ENCODE measurements at regions not wholly inside any gene's neighbourhood (a gene's known extent, or its start where the extent isn't known, plus 50 kb on each side); places are given as distances from the start of the nearest gene placed in this dataset.

DNA sequence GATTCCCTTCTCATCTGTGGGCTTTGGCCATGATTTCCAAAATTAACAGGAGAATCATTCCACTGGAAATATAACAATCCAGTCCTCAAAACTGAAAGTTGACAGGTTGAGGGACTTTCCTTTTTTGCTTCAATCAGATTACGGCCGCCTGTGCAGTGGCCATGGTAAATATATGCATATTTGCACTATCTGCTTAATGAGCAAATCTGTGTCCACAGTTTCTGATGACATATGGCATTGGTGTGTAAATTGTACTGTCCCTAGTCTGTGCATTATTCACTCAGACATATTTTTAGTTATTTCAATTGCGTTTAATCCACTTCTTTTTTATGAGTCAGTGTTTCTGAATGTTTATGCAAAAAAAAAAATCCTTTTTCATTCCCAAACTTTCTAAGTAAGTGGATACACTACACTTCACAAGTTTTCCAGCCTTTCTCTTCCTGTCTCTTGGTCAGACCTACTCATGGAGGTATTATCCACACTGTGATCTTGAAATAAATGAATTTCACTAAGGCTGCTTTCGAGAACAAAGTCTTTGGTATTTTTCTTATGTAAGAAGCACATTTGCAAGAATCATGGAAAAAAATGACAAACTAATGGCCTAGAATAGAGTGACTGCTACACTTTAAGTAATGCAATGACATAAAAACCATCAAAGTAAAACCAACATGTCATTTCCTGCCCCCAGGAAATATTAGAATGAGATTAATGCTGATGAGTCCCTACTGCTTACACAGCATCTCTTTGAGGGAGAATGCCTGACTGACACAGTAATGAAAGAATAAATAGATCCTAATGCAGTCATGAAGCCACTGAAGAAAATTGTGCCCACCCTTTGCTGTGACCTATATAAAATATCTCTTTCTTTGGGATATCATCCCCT lies 76.4 kb upstream of the MTNR1B start:
- H3K27me3 ChIP-seq (ENCODE audit: control insufficient read depth, insufficient read depth, low read length): no peaks in the 10 kb centered on the region
- H3K36me3 ChIP-seq (replicated peaks; ENCODE audit: control insufficient read depth, insufficient read depth, low read length): no peaks in the 10 kb centered on the region
- H3K4me3 ChIP-seq (ENCODE audit: insufficient read depth, low read depth, low read length): no peak overlapping the region
- no peak for DNase-seq

GRCh38 chr11:92894197-92894596 lies 75.3 kb upstream of the MTNR1B start:
- no peaks in the 10 kb centered on the region for H3K27me3 ChIP-seq (ENCODE audit: control insufficient read depth, insufficient read depth, low read length)
- no peak for DNase-seq
- no peak overlapping the region for H3K4me3 ChIP-seq (ENCODE audit: insufficient read depth, low read depth, low read length)
- H3K36me3 ChIP-seq (replicated peaks; ENCODE audit: control insufficient read depth, insufficient read depth, low read length): no peaks in the 10 kb centered on the region

DNA sequence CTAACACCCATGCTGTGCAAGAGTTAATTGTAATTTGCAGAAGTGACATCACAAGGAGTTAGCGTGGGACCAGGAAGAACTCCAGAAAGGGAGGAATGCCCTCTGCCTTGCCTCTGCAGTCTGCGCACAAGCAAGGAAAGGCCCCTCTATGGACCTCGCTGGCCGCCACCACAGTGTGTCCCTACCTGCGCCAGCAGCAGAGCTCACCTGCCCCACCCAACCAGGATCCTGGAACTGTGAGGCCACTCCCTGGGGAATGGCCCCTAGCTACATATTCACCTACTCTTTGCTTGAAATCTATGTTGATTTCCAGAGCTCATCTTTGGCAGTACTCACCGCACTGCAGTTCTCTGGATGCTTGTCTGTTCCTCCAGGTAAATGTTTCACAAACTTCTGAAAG lies 72.0 kb upstream of the MTNR1B start:
- no peaks in the 10 kb centered on the region for H3K36me3 ChIP-seq (replicated peaks; ENCODE audit: control insufficient read depth, insufficient read depth, low read length)
- no peaks in the 10 kb centered on the region for H3K27me3 ChIP-seq (ENCODE audit: control insufficient read depth, insufficient read depth, low read length)
- H3K4me3 ChIP-seq (ENCODE audit: insufficient read depth, low read depth, low read length): no peak overlapping the region
- DNase-seq: no peak

DNA sequence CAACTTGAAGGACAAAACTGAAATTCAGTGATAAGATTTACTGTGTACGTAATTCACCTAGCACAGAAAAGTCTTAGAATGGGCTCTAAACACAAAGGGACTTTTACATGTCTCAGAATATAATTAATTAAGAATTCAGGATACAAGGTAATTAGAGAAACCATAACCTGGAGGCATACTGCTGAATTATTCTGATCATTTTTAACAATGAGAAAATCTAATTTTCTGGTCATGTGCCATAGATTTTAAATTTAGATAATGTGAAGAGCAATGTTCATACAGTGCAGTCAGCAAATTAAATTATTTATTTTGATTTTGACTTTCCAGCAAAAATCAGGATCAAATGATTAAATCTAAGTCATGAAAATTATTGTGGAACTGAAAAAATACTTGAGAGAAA lies 67.0 kb upstream of the MTNR1B start:
- DNase-seq: no peak
- Histone ChIP-seq H3K36me3 (replicated peaks; ENCODE audit: control insufficient read depth, insufficient read depth, low read length) (no peaks in the 10 kb centered on the region), H3K4me3 (ENCODE audit: insufficient read depth, low read depth, low read length) (no peak overlapping the region), H3K27me3 (ENCODE audit: control insufficient read depth, insufficient read depth, low read length) (no peaks in the 10 kb centered on the region)

GRCh38 chr11:92907671-92908070 lies 61.8 kb upstream of the MTNR1B start:
- H3K4me3 ChIP-seq (ENCODE audit: insufficient read depth, low read depth, low read length): no peak overlapping the region
- DNase-seq: no peak
- H3K27me3 ChIP-seq (ENCODE audit: control insufficient read depth, insufficient read depth, low read length): no peaks in the 10 kb centered on the region
- H3K36me3 ChIP-seq (replicated peaks; ENCODE audit: control insufficient read depth, insufficient read depth, low read length): no peaks in the 10 kb centered on the region

- no peaks in the 10 kb centered on the region for H3K27me3 ChIP-seq (ENCODE audit: control insufficient read depth, insufficient read depth, low read length)
- H3K4me3 ChIP-seq (ENCODE audit: insufficient read depth, low read depth, low read length): no peak overlapping the region
- no peaks in the 10 kb centered on the region for H3K36me3 ChIP-seq (replicated peaks; ENCODE audit: control insufficient read depth, insufficient read depth, low read length)
- DNase-seq: no peak
Observed at GRCh38 chr11:92909214-92909613, 60.2 kb upstream of the MTNR1B start.

DNA sequence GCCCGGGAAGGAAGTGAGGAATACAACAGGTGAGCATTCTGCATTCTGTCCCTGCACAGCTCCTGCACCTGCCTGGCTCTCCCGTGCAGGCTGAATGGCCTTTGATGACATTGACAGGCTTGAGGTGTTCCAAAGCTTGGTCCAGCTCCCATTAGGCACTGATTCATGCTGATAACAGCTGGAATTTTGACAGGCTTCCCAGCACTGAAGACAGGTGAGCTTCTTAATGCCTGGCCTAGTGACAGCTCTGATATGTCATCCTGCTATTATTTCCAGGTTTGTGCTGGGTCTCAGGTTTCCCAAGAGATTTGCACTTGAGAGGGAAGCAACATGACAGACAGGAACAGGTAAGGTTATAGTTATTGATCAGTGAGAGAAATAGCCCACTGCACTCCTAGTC lies 58.0 kb upstream of the MTNR1B start:
- no peaks in the 10 kb centered on the region for H3K27me3 ChIP-seq (ENCODE audit: control insufficient read depth, insufficient read depth, low read length)
- no peak for DNase-seq

GRCh38 chr11:92915551-92915950 lies 53.9 kb upstream of the MTNR1B start:
- no peak overlapping the region for H3K4me3 ChIP-seq (ENCODE audit: insufficient read depth, low read depth, low read length)
- no peak for DNase-seq
- H3K27me3 ChIP-seq (ENCODE audit: control insufficient read depth, insufficient read depth, low read length): no peaks in the 10 kb centered on the region
- H3K36me3 ChIP-seq (replicated peaks; ENCODE audit: control insufficient read depth, insufficient read depth, low read length): no peaks in the 10 kb centered on the region

More for the DNA sequence above, 58.0 kb upstream of the MTNR1B start:
- Histone ChIP-seq H3K4me3 (ENCODE audit: insufficient read depth, low read depth, low read length) (no peak overlapping the region), H3K36me3 (replicated peaks; ENCODE audit: control insufficient read depth, insufficient read depth, low read length) (no peaks in the 10 kb centered on the region)

DNA sequence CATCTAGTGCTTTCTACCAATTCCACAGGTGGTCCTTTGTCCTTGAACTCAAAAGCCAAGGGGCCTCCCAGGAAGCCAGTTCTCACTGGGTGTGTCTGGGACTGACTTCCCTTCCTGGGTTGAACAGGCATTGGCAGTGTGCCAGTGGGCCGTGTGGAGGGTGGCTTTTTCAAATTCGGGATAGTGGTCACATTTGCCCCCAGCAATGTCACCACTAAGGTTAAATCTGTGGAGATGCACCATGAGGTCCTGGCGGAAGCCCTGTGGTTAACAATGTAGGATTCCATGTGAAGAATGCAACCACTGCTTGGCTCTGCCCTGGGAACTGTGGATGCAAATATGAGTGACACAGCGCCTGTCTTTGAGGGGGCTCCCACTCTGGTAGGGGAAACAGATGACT lies 53.2 kb upstream of the MTNR1B start:
- Histone ChIP-seq H3K36me3 (replicated peaks; ENCODE audit: control insufficient read depth, insufficient read depth, low read length) (no peaks in the 10 kb centered on the region), H3K27me3 (ENCODE audit: control insufficient read depth, insufficient read depth, low read length) (no peaks in the 10 kb centered on the region), H3K4me3 (ENCODE audit: insufficient read depth, low read depth, low read length) (no peak overlapping the region)
- DNase-seq: no peak

- Histone ChIP-seq H3K36me3 (replicated peaks; ENCODE audit: control insufficient read depth, insufficient read depth, low read length) (no peaks in the 10 kb centered on the region), H3K27me3 (ENCODE audit: control insufficient read depth, insufficient read depth, low read length) (no peaks in the 10 kb centered on the region), H3K4me3 (ENCODE audit: insufficient read depth, low read depth, low read length) (no peak overlapping the region)
- no peak for DNase-seq
Observed at GRCh38 chr11:92917927-92918326, 51.5 kb upstream of the MTNR1B start.

- no peaks in the 10 kb centered on the region for H3K36me3 ChIP-seq (replicated peaks; ENCODE audit: control insufficient read depth, insufficient read depth, low read length)
- no peak for DNase-seq
Observed at GRCh38 chr11:92919048-92919447, 50.4 kb upstream of the MTNR1B start.

More at GRCh38 chr11:92919048-92919447, 50.4 kb upstream of the MTNR1B start:
- Histone ChIP-seq H3K4me3 (ENCODE audit: insufficient read depth, low read depth, low read length) (no peak overlapping the region), H3K27me3 (ENCODE audit: control insufficient read depth, insufficient read depth, low read length) (no peaks in the 10 kb centered on the region)

Data from H7 (cell line).